ENCODE measurements at regions not wholly inside any gene's neighbourhood (a gene's known extent, or its start where the extent isn't known, plus 50 kb on each side); places are given as distances from the start of the nearest gene placed in this dataset.

- TF ChIP-seq ZNF398 (tag by site-specific recombination; IDR thresholded peaks at IDR 0.05) (no peak), ZNF776 (tag by site-specific recombination; IDR thresholded peaks at IDR 0.05; ENCODE audit: borderline replicate concordance) (no peak), AEBP2 (tag by site-specific recombination; IDR thresholded peaks at IDR 0.05; ENCODE audit: borderline replicate concordance) (no peak), ZNF24 (tag by site-specific recombination; IDR thresholded peaks at IDR 0.05) (no peak), ZNF146 (tag by site-specific recombination; IDR thresholded peaks at IDR 0.05) (no peak), ZNF624 (tag by site-specific recombination; IDR thresholded peaks at IDR 0.05) (no peak), ZNF670 (tag by site-specific recombination; IDR thresholded peaks at IDR 0.05; ENCODE audit: low read depth) (no peak), PRDM10 (tag by site-specific recombination; IDR thresholded peaks at IDR 0.05) (no peak), PRDM6 (tag by site-specific recombination; IDR thresholded peaks at IDR 0.05) (no peak), ZNF596 (tag by site-specific recombination; IDR thresholded peaks at IDR 0.05) (no peak), HOXD13 (CRISPR knock-in tag; IDR thresholded peaks at IDR 0.05; ENCODE audit: borderline replicate concordance) (no peak), ZNF677 (tag by site-specific recombination; IDR thresholded peaks at IDR 0.05) (no peak)
These were observed 205.9 kb upstream of the SLC39A10 start (continued) for GRCh38 chr2:195451160-195451559.

GRCh38 chr2:195450552-195451113 lies 206.4 kb upstream of the SLC39A10 start:
- TF ChIP-seq ZNF2 (tag by site-specific recombination; IDR thresholded peaks at IDR 0.05) (no peak), ZNF621 (tag by site-specific recombination; IDR thresholded peaks at IDR 0.05) (no peak)
- H3K9me3 ChIP-seq (ENCODE audit: control insufficient read depth, insufficient read depth, low read depth, low read length) = no peaks in the 10 kb centered on the region
- no peak overlapping the region for H3K27ac ChIP-seq (ENCODE audit: extremely low read depth, low read depth, low read length)
- ChIA-PET CTCF (interaction anchor here (0.7 kb wide), 2 partner anchors 17 to 758 kb away, joined by 3 read pairs; no protein-coding TSS in a partner anchor), POLR2A (no interaction called here)
- H3K4me3 ChIP-seq (ENCODE audit: low read depth, low read length) = no peak overlapping the region
- no peaks in the 10 kb centered on the region for H3K4me1 ChIP-seq (ENCODE audit: control insufficient read depth, insufficient read depth, low read length)
- H3K36me3 ChIP-seq (ENCODE audit: control insufficient read depth in 2 of 2, insufficient read depth in 1 of 2, low read length in 2 of 2) = no peaks in the 10 kb centered on the region
